ENCODE measurements at regions not wholly inside any gene's neighbourhood (a gene's known extent, or its start where the extent isn't known, plus 50 kb on each side); places are given as distances from the start of the nearest gene placed in this dataset.

GRCh38 chr11:70886676-70887541 lies 365.5 kb downstream of the SHANK2 start:
- CTCF ChIA-PET, result interaction anchor here (0.7 kb wide), 1 partner anchor 127 kb away, joined by 4 read pairs; no protein-coding TSS in a partner anchor
- no peak overlapping the region for H3K4me3 Mint-ChIP-seq
- H3K4me1 Mint-ChIP-seq, result no peaks in the 10 kb centered on the region
- POLR2A ChIA-PET, result no interaction called here
- no peaks in the 10 kb centered on the region for H3K9me3 Mint-ChIP-seq (ENCODE audit: low read depth)
- H3K27ac Mint-ChIP-seq, result no peak overlapping the region
- ATAC-seq (no peak), DNase-seq (no peak)
- intact Hi-C loops (cut with DNase I, micrococcal nuclease), result no loop called here
- peaks cover 2% of the 10 kb centered on the region for H3K27me3 Mint-ChIP-seq
- H3K36me3 Mint-ChIP-seq (ENCODE audit: low read depth), result no peaks in the 10 kb centered on the region

- H3K27me3 Mint-ChIP-seq, result peaks cover 2% of the 10 kb centered on the region
- H3K4me1 Mint-ChIP-seq, result no peaks in the 10 kb centered on the region
- ChIA-PET CTCF (no interaction called here), POLR2A (interaction anchor here (0.6 kb wide), 1 partner anchor 615 kb away, joined by 4 read pairs; no protein-coding TSS in a partner anchor)
- no peak overlapping the region for H3K27ac Mint-ChIP-seq
- no peak overlapping the region for H3K4me3 Mint-ChIP-seq
- intact Hi-C loops (cut with DNase I, micrococcal nuclease), result no loop called here
- no peak for ATAC-seq
- DNase-seq, result no peak
- H3K9me3 Mint-ChIP-seq (ENCODE audit: low read depth), result no peaks in the 10 kb centered on the region
- H3K36me3 Mint-ChIP-seq (ENCODE audit: low read depth), result no peaks in the 10 kb centered on the region
Observed at GRCh38 chr11:70887542-70887827, 364.9 kb downstream of the SHANK2 start.

GRCh38 chr11:70888061-70888460 lies 364.3 kb downstream of the SHANK2 start:
- Mint-ChIP-seq H3K36me3 (ENCODE audit: low read depth) (no peaks in the 10 kb centered on the region), H3K27ac (no peak overlapping the region), H3K4me3 (no peak overlapping the region), H3K4me1 (no peaks in the 10 kb centered on the region), H3K27me3 (peaks cover 2% of the 10 kb centered on the region), H3K9me3 (ENCODE audit: low read depth) (no peaks in the 10 kb centered on the region)
- no peak for DNase-seq
- POLR2A ChIA-PET, result interaction anchor here (0.6 kb wide), 1 partner anchor 616 kb away, joined by 4 read pairs; no protein-coding TSS in a partner anchor
- no peak for ATAC-seq
- intact Hi-C loops (cut with DNase I, micrococcal nuclease), result no loop called here
- CTCF ChIA-PET, result no interaction called here

GRCh38 chr11:70889411-70889810 lies 363.0 kb downstream of the SHANK2 start:
- Mint-ChIP-seq H3K27ac (no peak overlapping the region), H3K4me3 (no peak overlapping the region), H3K9me3 (ENCODE audit: low read depth) (no peaks in the 10 kb centered on the region), H3K4me1 (no peaks in the 10 kb centered on the region), H3K36me3 (ENCODE audit: low read depth) (no peaks in the 10 kb centered on the region), H3K27me3 (peaks cover 2% of the 10 kb centered on the region)
- DNase-seq (no peak), ATAC-seq (no peak)
- intact Hi-C loops (cut with DNase I, micrococcal nuclease), result no loop called here
- ChIA-PET POLR2A (no interaction called here), CTCF (no interaction called here)

- no peaks in the 10 kb centered on the region for H3K36me3 Mint-ChIP-seq (ENCODE audit: low read depth)
- DNase-seq, result no peak
- no peak for ATAC-seq
- no peaks in the 10 kb centered on the region for H3K27me3 Mint-ChIP-seq
- H3K27ac Mint-ChIP-seq, result no peak overlapping the region
- CTCF ChIA-PET, result no interaction called here
- H3K4me3 Mint-ChIP-seq, result no peak overlapping the region
- intact Hi-C loops (cut with DNase I, micrococcal nuclease), result no loop called here
- POLR2A ChIA-PET, result no interaction called here
- no peaks in the 10 kb centered on the region for H3K4me1 Mint-ChIP-seq
- H3K9me3 Mint-ChIP-seq (ENCODE audit: low read depth), result peaks cover 2% of the 10 kb centered on the region
Observed at GRCh38 chr11:70891844-70892380, 360.5 kb downstream of the SHANK2 start.

- Mint-ChIP-seq H3K27ac (no peak overlapping the region), H3K4me1 (no peaks in the 10 kb centered on the region), H3K9me3 (ENCODE audit: low read depth) (peaks cover 4% of the 10 kb centered on the region), H3K36me3 (ENCODE audit: low read depth) (no peaks in the 10 kb centered on the region), H3K4me3 (no peak overlapping the region), H3K27me3 (no peaks in the 10 kb centered on the region)
- no peak for DNase-seq
- no peak for ATAC-seq
- POLR2A ChIA-PET, result no interaction called here
- CTCF ChIA-PET, result no interaction called here
- intact Hi-C loops (cut with DNase I, micrococcal nuclease), result loop anchor here in 1 of 2 experiments (1.0 kb wide), 1 partner anchor 28 kb away; no protein-coding TSS in a partner anchor
Observed at GRCh38 chr11:70892889-70893288, 359.5 kb downstream of the SHANK2 start.

- Mint-ChIP-seq H3K9me3 (ENCODE audit: low read depth) (peaks cover 8% of the 10 kb centered on the region), H3K27me3 (no peaks in the 10 kb centered on the region), H3K27ac (no peak overlapping the region), H3K4me3 (no peak overlapping the region), H3K36me3 (ENCODE audit: low read depth) (no peaks in the 10 kb centered on the region), H3K4me1 (no peaks in the 10 kb centered on the region)
- ATAC-seq (no peak), DNase-seq (no peak)
- CTCF ChIA-PET, result no interaction called here
- POLR2A ChIA-PET, result no interaction called here
- intact Hi-C loops (cut with DNase I, micrococcal nuclease), result no loop called here
Observed at GRCh38 chr11:70894566-70895365, 357.6 kb downstream of the SHANK2 start.

GRCh38 chr11:70895366-70895670 lies 357.1 kb downstream of the SHANK2 start:
- H3K27me3 Mint-ChIP-seq, result no peaks in the 10 kb centered on the region
- no peaks in the 10 kb centered on the region for H3K36me3 Mint-ChIP-seq (ENCODE audit: low read depth)
- DNase-seq (no peak), ATAC-seq (no peak)
- intact Hi-C loops (cut with DNase I, micrococcal nuclease), result no loop called here
- POLR2A ChIA-PET, result no interaction called here
- CTCF ChIA-PET, result no interaction called here
- peaks cover 8% of the 10 kb centered on the region for H3K9me3 Mint-ChIP-seq (ENCODE audit: low read depth)
- no peaks in the 10 kb centered on the region for H3K4me1 Mint-ChIP-seq
- no peak overlapping the region for H3K27ac Mint-ChIP-seq
- no peak overlapping the region for H3K4me3 Mint-ChIP-seq

GRCh38 chr11:70897429-70897828 lies 354.9 kb downstream of the SHANK2 start:
- Mint-ChIP-seq H3K36me3 (ENCODE audit: low read depth) (no peaks in the 10 kb centered on the region), H3K4me1 (no peaks in the 10 kb centered on the region), H3K9me3 (ENCODE audit: low read depth) (peaks cover 8% of the 10 kb centered on the region), H3K27me3 (no peaks in the 10 kb centered on the region), H3K27ac (no peak overlapping the region), H3K4me3 (no peak overlapping the region)
- no peak for ATAC-seq
- ChIA-PET POLR2A (no interaction called here), CTCF (no interaction called here)
- no peak for DNase-seq
- intact Hi-C loops (cut with DNase I, micrococcal nuclease), result no loop called here

- ATAC-seq (no peak), DNase-seq (no peak)
- ChIA-PET CTCF (no interaction called here), POLR2A (no interaction called here)
- intact Hi-C loops (cut with DNase I, micrococcal nuclease), result no loop called here
- H3K4me3 Mint-ChIP-seq, result no peak overlapping the region
- peaks cover 8% of the 10 kb centered on the region for H3K9me3 Mint-ChIP-seq (ENCODE audit: low read depth)
- no peak overlapping the region for H3K27ac Mint-ChIP-seq
- H3K27me3 Mint-ChIP-seq, result no peaks in the 10 kb centered on the region
- no peaks in the 10 kb centered on the region for H3K4me1 Mint-ChIP-seq
- H3K36me3 Mint-ChIP-seq (ENCODE audit: low read depth), result no peaks in the 10 kb centered on the region
Observed at GRCh38 chr11:70899616-70900015, 352.8 kb downstream of the SHANK2 start.

- Mint-ChIP-seq H3K27me3 (peaks cover 2% of the 10 kb centered on the region), H3K4me3 (no peak overlapping the region), H3K9me3 (ENCODE audit: low read depth) (peaks cover 8% of the 10 kb centered on the region), H3K36me3 (ENCODE audit: low read depth) (no peaks in the 10 kb centered on the region), H3K27ac (no peak overlapping the region), H3K4me1 (no peaks in the 10 kb centered on the region)
- ChIA-PET CTCF (no interaction called here), POLR2A (no interaction called here)
- no peak for ATAC-seq
- DNase-seq, result no peak
- intact Hi-C loops (cut with DNase I, micrococcal nuclease), result no loop called here
Observed at GRCh38 chr11:70900540-70900939, 351.8 kb downstream of the SHANK2 start.

GRCh38 chr11:70901951-70902521 lies 350.3 kb downstream of the SHANK2 start:
- Mint-ChIP-seq H3K9me3 (ENCODE audit: low read depth) (peaks cover 6% of the 10 kb centered on the region), H3K27me3 (peaks cover 2% of the 10 kb centered on the region), H3K4me1 (no peaks in the 10 kb centered on the region), H3K27ac (no peak overlapping the region), H3K4me3 (no peak overlapping the region), H3K36me3 (ENCODE audit: low read depth) (no peaks in the 10 kb centered on the region)
- CTCF ChIA-PET, result no interaction called here
- intact Hi-C loops (cut with DNase I, micrococcal nuclease), result no loop called here
- POLR2A ChIA-PET, result no interaction called here
- ATAC-seq, result no peak
- DNase-seq, result no peak

Measured in activated CD4-positive, alpha-beta T cell treated with anti-CD3 and anti-CD28 coated beads for 36 hours (primary cell).